OCI-LY3 (cell line): ENCODE measurements at regions not wholly inside any gene's neighbourhood (a gene's known extent, or its start where the extent isn't known, plus 50 kb on each side); places are given as distances from the start of the nearest gene placed in this dataset.

ENCODE experiments used
- H2AFZ ChIP-seq: fragments of 200-600, 300-600 bp; shearing (Covaris generic); 2 replicates; pipeline ENCODE4 v1.6.0; 2014; ENCODE audit warnings: antibody characterized with exemption, low read depth, low read length
- H3K27ac ChIP-seq: fragments of 200-600, 300-600 bp; sonication (generic); 2 replicates; pipeline ENCODE4 v1.5.1; 2014; ENCODE audit warnings: mild to moderate bottlenecking, low read length, moderate library complexity, mixed read lengths
- H3K27me3 ChIP-seq: fragments of 200-600, 300-600 bp; sonication (generic); 2 replicates; pipeline ENCODE4 v1.6.1; 2014; ENCODE audit warnings: low read depth, low read length, mixed read lengths
- H3K36me3 ChIP-seq: fragments of 200-600, 300-600 bp; sonication (generic); replicated peaks from 2 replicates; pipeline ENCODE3; 2014; ENCODE audit warnings: low read depth, low read length, mixed read lengths
- H3K4me1 ChIP-seq: fragments of 300-600, 200-600 bp; sonication (generic); 2 replicates; pipeline ENCODE4 v1.6.1; 2014; ENCODE audit warnings: low read length, mixed read lengths
- H3K4me2 ChIP-seq: fragments of 200-600, 300-600 bp; sonication (generic); 2 replicates; pipeline ENCODE4 v1.6.1; 2014; ENCODE audit warnings: low read length, mixed read lengths
- H3K4me3 ChIP-seq: fragments of 300-600, 200-600 bp; sonication (generic); 2 replicates; pipeline ENCODE4 v1.5.1; 2014; ENCODE audit warnings: antibody characterized with exemption, mild to moderate bottlenecking, low read length, moderate library complexity
- H3K79me2 ChIP-seq: fragments of 300-600, 200-600 bp; shearing (Covaris generic); 2 replicates; pipeline ENCODE4 v1.6.1; 2014; ENCODE audit warnings: mild to moderate bottlenecking, low read length, mixed read lengths
- H3K9ac ChIP-seq: fragments of 300-600, 200-600 bp; shearing (Covaris generic); 2 replicates; pipeline ENCODE4 v1.6.0; 2014; ENCODE audit warnings: mild to moderate bottlenecking, low read length, moderate library complexity
- H3K9me3 ChIP-seq: fragments of 200-600, 300-600 bp; shearing (Covaris generic); 2 replicates; pipeline ENCODE4 v1.6.1; 2014; ENCODE audit warnings: low read length, mixed read lengths; ENCODE audit not compliant: insufficient read depth
- H4K20me1 ChIP-seq: fragments of 200-600, 300-600 bp; sonication (generic); 2 replicates; pipeline ENCODE4 v1.6.1; 2016; ENCODE audit warnings: low read length, mixed read lengths; ENCODE audit not compliant: insufficient read depth
- CTCF ChIP-seq: fragments of 200-600, 300-600 bp; sonication (generic); IDR thresholded peaks from 2 replicates; pipeline ENCODE4 v1.5.1; 2014; ENCODE audit warnings: antibody characterized with exemption, low read length, low read depth
- EZH2phosphoT487 ChIP-seq: fragments of 200-600 bp; shearing (Covaris generic); IDR thresholded peaks from 2 replicates; pipeline ENCODE4 v1.6.1; 2018; ENCODE audit warnings: antibody characterized with exemption, mixed run types, low read depth

GRCh38 chr6:158909938-158910337 is 90.1 kb downstream of the RSPH3 start:
- Histone ChIP-seq H3K27me3 (no peaks in the 10 kb centered on the region), H3K27ac (no peak overlapping the region), H3K4me2 (peak overlapping the region; percentile 98), H3K9me3 (peaks cover 3% of the 10 kb centered on the region; the same call in 1 of the 2 replicates), H3K79me2 (no peaks in the 10 kb centered on the region), H4K20me1 (no peaks in the 10 kb centered on the region), H3K36me3 (no peaks in the 10 kb centered on the region), H3K4me1 (peaks cover 24% of the 10 kb centered on the region), H3K9ac (no peak overlapping the region), H3K4me3 (peak overlapping the region; percentile 76), H2AFZ (0 out of 2 replicates have a peak overlapping the region, but pooled peaks have one; percentile 75)
- TF ChIP-seq EZH2phosphoT487 (no peak), CTCF (no peak)

- no peak overlapping the region for H2AFZ ChIP-seq
- TF ChIP-seq EZH2phosphoT487, result no peak
- no peak for TF ChIP-seq CTCF
- no peaks in the 10 kb centered on the region for H3K27me3 ChIP-seq
- H3K4me1 ChIP-seq, result peaks cover 24% of the 10 kb centered on the region
- H3K4me3 ChIP-seq, result no peak overlapping the region
- H3K79me2 ChIP-seq, result no peaks in the 10 kb centered on the region
- H3K27ac ChIP-seq, result no peak overlapping the region
- H3K4me2 ChIP-seq, result no peak overlapping the region
- no peaks in the 10 kb centered on the region for H4K20me1 ChIP-seq
- peaks cover 4% of the 10 kb centered on the region; the same call in 1 of the 2 replicates for H3K9me3 ChIP-seq
- H3K9ac ChIP-seq, result no peak overlapping the region
- no peaks in the 10 kb centered on the region for H3K36me3 ChIP-seq
These were observed 89.4 kb upstream of the EZR start for GRCh38 chr6:158908606-158909005.

- TF ChIP-seq CTCF (no peak), EZH2phosphoT487 (no peak)
- peaks cover 24% of the 10 kb centered on the region for H3K4me1 ChIP-seq
- no peak overlapping the region for H3K9ac ChIP-seq
- no peak overlapping the region for H3K4me2 ChIP-seq
- no peak overlapping the region for H3K27ac ChIP-seq
- H3K4me3 ChIP-seq, result no peak overlapping the region
- H3K9me3 ChIP-seq, result peaks cover 4% of the 10 kb centered on the region; the same call in 1 of the 2 replicates
- no peaks in the 10 kb centered on the region for H3K36me3 ChIP-seq
- H3K27me3 ChIP-seq, result no peaks in the 10 kb centered on the region
- no peak overlapping the region for H2AFZ ChIP-seq
- H3K79me2 ChIP-seq, result no peaks in the 10 kb centered on the region
- H4K20me1 ChIP-seq, result no peaks in the 10 kb centered on the region
These were observed 88.8 kb upstream of the EZR start for GRCh38 chr6:158907931-158908330.

- H4K20me1 ChIP-seq, result no peaks in the 10 kb centered on the region
- H2AFZ ChIP-seq, result no peak overlapping the region
- no peak overlapping the region for H3K27ac ChIP-seq
- H3K27me3 ChIP-seq, result no peaks in the 10 kb centered on the region
- no peaks in the 10 kb centered on the region for H3K36me3 ChIP-seq
- H3K9me3 ChIP-seq, result peaks cover 4% of the 10 kb centered on the region; the same call in 1 of the 2 replicates
- TF ChIP-seq EZH2phosphoT487, result no peak
- TF ChIP-seq CTCF, result no peak
- H3K9ac ChIP-seq, result no peak overlapping the region
- peaks cover 20% of the 10 kb centered on the region for H3K4me1 ChIP-seq
- no peak overlapping the region for H3K4me2 ChIP-seq
- H3K79me2 ChIP-seq, result no peaks in the 10 kb centered on the region
- no peak overlapping the region for H3K4me3 ChIP-seq
These were observed 87.8 kb upstream of the EZR start for GRCh38 chr6:158906926-158907325.
